ENCODE measurements at regions not wholly inside any gene's neighbourhood (a gene's known extent, or its start where the extent isn't known, plus 50 kb on each side); places are given as distances from the start of the nearest gene placed in this dataset.

DNA sequence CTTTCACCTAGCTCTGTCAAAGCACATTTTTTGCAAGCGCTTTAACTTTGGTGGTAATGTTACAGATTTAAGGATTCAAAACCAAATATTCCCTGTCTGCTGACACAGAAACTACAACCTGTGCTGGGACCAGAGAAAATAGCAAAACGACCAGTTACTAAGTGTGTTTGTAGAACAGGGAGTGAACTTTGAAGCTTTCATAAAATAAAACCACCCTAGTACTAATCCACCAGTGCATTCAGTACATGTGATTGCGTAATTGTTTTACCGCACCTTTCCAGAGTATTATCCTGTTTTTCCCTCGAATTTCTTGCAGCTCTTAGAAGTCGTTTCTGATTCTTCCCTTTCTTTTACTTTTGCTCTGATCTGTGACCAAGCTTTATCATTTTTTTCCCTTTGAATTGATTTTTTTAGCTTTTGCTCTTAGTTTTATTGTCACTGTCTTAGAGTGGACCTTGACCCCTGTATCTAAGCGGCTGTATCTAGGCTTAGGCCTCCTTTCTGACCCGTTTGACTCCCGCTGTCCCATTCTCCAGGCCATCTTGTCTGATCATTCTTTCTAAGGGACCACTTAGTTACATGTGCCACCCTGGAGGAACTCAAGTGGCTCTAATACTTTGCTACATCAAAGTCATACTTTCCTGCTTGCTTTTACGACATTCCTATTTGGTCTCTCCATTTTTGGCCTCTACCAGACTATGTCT, 429.4 kb downstream of the PCNX1 start (continued):
- TF ChIP-seq ARID4B (CRISPR knock-in tag; IDR thresholded peaks at IDR 0.05; ENCODE audit: borderline replicate concordance) (no peak), TEAD4 (CRISPR knock-in tag; IDR thresholded peaks at IDR 0.05) (no peak)

GRCh38 chr14:71338153-71338552, 430.9 kb downstream of the PCNX1 start:
- CTCF ChIA-PET = no interaction called here
- H3K4me3 Mint-ChIP-seq = no peak overlapping the region
- DNase-seq (ENCODE audit: low spot score) = no peak
- peaks cover 8% of the 10 kb centered on the region for H3K36me3 Mint-ChIP-seq
- POLR2A ChIA-PET = no interaction called here
- H3K27ac Mint-ChIP-seq = no peak overlapping the region
- no peak for ATAC-seq
- no peaks in the 10 kb centered on the region; the same call in 1 of the 2 replicates for H3K27me3 Mint-ChIP-seq (ENCODE audit: low read depth)
- TF ChIP-seq RORB (CRISPR knock-in tag; IDR thresholded peaks at IDR 0.05) = no peak
- H3K4me1 Mint-ChIP-seq = peaks cover 12% of the 10 kb centered on the region
- H3K9me3 Mint-ChIP-seq = no peaks in the 10 kb centered on the region; the same call in 1 of the 2 replicates

DNA sequence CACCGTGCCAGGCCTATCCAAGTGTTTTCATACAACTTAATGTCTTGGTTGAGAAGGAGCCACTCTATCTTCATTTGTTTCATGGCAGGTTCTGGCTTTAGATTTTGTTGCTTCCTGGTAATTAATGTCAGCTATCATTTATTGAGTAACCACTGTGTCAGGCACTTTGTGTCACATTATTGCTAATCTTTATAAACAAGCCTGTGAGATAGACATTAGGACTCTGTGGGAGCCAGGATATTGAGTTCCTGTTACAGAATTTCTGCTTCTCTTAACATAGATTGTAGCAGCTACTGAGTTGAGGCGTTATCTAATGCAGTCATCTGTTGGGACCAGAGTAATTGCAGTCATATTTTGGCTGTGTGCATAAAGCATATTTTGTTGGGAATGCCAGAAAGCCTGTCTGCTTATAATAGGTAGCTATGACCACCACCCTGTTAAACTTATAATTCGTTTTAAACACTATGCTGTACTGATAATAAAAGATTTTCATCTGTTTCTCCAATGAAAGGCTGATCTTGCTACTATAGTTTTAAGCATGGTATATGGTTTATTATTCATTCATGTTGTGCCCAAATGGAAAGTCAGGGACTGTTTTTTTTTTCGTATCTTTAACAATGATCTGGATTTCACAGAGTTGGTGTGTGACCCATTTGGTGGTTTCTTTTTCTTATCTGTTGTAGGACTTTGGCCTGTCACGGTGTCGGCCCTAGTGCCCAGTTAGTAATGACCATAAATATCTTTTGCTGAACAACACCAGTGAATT, 432.6 kb downstream of the PCNX1 start:
- POLR2A ChIA-PET = no interaction called here
- Mint-ChIP-seq H3K27ac (no peak overlapping the region), H3K36me3 (peaks cover 8% of the 10 kb centered on the region), H3K4me1 (peaks cover 8% of the 10 kb centered on the region), H3K27me3 (ENCODE audit: low read depth) (no peaks in the 10 kb centered on the region; the same call in 1 of the 2 replicates), H3K9me3 (no peaks in the 10 kb centered on the region; the same call in 1 of the 2 replicates), H3K4me3 (no peak overlapping the region)
- no peak for TF ChIP-seq KAT7 (CRISPR knock-in tag; IDR thresholded peaks at IDR 0.05; ENCODE audit: borderline replicate concordance)
- TF ChIP-seq FOXP1 (CRISPR knock-in tag; IDR thresholded peaks at IDR 0.05; ENCODE audit: borderline replicate concordance) = no peak
- no peak for TF ChIP-seq CBFB (CRISPR knock-in tag; IDR thresholded peaks at IDR 0.05; ENCODE audit: low read depth)
- TF ChIP-seq ATF3 (CRISPR knock-in tag; conservative IDR thresholded peaks at IDR 0.05) = no peak
- no peak for TF ChIP-seq RELA (CRISPR knock-in tag; IDR thresholded peaks at IDR 0.05; ENCODE audit: borderline replicate concordance)
- TF ChIP-seq NR3C1 (CRISPR knock-in tag; conservative IDR thresholded peaks at IDR 0.05; ENCODE audit: low read depth) = no peak
- TF ChIP-seq, protein P1, sequence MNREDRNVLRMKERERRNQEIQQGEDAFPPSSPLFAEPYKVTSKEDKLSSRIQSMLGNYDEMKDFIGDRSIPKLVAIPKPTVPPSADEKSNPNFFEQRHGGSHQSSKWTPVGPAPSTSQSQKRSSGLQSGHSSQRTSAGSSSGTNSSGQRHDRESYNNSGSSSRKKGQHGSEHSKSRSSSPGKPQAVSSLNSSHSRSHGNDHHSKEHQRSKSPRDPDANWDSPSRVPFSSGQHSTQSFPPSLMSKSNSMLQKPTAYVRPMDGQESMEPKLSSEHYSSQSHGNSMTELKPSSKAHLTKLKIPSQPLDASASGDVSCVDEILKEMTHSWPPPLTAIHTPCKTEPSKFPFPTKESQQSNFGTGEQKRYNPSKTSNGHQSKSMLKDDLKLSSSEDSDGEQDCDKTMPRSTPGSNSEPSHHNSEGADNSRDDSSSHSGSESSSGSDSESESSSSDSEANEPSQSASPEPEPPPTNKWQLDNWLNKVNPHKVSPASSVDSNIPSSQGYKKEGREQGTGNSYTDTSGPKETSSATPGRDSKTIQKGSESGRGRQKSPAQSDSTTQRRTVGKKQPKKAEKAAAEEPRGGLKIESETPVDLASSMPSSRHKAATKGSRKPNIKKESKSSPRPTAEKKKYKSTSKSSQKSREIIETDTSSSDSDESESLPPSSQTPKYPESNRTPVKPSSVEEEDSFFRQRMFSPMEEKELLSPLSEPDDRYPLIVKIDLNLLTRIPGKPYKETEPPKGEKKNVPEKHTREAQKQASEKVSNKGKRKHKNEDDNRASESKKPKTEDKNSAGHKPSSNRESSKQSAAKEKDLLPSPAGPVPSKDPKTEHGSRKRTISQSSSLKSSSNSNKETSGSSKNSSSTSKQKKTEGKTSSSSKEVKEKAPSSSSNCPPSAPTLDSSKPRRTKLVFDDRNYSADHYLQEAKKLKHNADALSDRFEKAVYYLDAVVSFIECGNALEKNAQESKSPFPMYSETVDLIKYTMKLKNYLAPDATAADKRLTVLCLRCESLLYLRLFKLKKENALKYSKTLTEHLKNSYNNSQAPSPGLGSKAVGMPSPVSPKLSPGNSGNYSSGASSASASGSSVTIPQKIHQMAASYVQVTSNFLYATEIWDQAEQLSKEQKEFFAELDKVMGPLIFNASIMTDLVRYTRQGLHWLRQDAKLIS (CRISPR knock-in tag; IDR thresholded peaks at IDR 0.05; ENCODE audit: borderline replicate concordance) = no peak
- TF ChIP-seq PRRX2 (CRISPR knock-in tag; IDR thresholded peaks at IDR 0.05) = no peak
- no peak for TF ChIP-seq GRHL2 (CRISPR knock-in tag; IDR thresholded peaks at IDR 0.05; ENCODE audit: insufficient replicate concordance, severe bottlenecking)
- TF ChIP-seq ETV6 (CRISPR knock-in tag; IDR thresholded peaks at IDR 0.05) = no peak
- no peak for TF ChIP-seq TEAD1 (CRISPR knock-in tag; IDR thresholded peaks at IDR 0.05)
- no peak for TF ChIP-seq ZNF219 (CRISPR knock-in tag; IDR thresholded peaks at IDR 0.05; ENCODE audit: borderline replicate concordance)
- TF ChIP-seq ZNF232 (CRISPR knock-in tag; IDR thresholded peaks at IDR 0.05) = no peak
- TF ChIP-seq ERG (CRISPR knock-in tag; IDR thresholded peaks at IDR 0.05) = no peak
- DNase-seq (ENCODE audit: low spot score) = no peak
- CTCF ChIA-PET = no interaction called here
- no peak for ATAC-seq

All from WTC11 (cell line).